Ishikawa (cell line): ENCODE measurements at regions not wholly inside any gene's neighbourhood (a gene's known extent, or its start where the extent isn't known, plus 50 kb on each side); places are given as distances from the start of the nearest gene placed in this dataset.

ENCODE experiments used
- CEBPB ChIP-seq: IDR thresholded peaks from 2 replicates; pipeline ENCODE4 v1.6.1; 2012
- CREB1 ChIP-seq: IDR thresholded peaks from 2 replicates; pipeline ENCODE4 v1.6.1; 2012; ENCODE audit warnings: low read depth
- EP300 ChIP-seq: IDR thresholded peaks from 2 replicates; pipeline ENCODE4 v1.6.1; 2012; ENCODE audit warnings: borderline replicate concordance
- FOXM1 ChIP-seq: IDR thresholded peaks from 2 replicates; pipeline ENCODE4 v1.6.1; 2012; ENCODE audit warnings: low read depth, borderline replicate concordance
- MAX ChIP-seq: IDR thresholded peaks from 2 replicates; pipeline ENCODE4 v1.6.1; 2012
- NFIC ChIP-seq: IDR thresholded peaks from 2 replicates; pipeline ENCODE4 v1.6.1; 2012
- RAD21 ChIP-seq: IDR thresholded peaks from 2 replicates; pipeline ENCODE4 v1.6.1; 2012; ENCODE audit warnings: low read depth
- REST ChIP-seq: IDR thresholded peaks from 2 replicates; pipeline ENCODE4 v1.6.1; 2012; ENCODE audit warnings: low read depth, mild to moderate bottlenecking
- TAF1 ChIP-seq: IDR thresholded peaks from 2 replicates; pipeline ENCODE4 v1.6.1; 2012; ENCODE audit warnings: low read depth, mild to moderate bottlenecking
- USF1 ChIP-seq: IDR thresholded peaks from 2 replicates; pipeline ENCODE4 v1.6.1; 2012
- YY1 ChIP-seq: IDR thresholded peaks from 2 replicates; pipeline ENCODE4 v1.6.1; 2012; ENCODE audit warnings: low read depth
- ZBTB7A ChIP-seq: IDR thresholded peaks from 2 replicates; pipeline ENCODE4 v1.6.1; 2012; ENCODE audit warnings: low read depth

GRCh38 chr9:10911373-10911772, 298.6 kb upstream of the PTPRD start:
- TF ChIP-seq TAF1 = no peak
- TF ChIP-seq FOXM1 = no peak
- no peak for TF ChIP-seq CREB1
- no peak for TF ChIP-seq MAX
- TF ChIP-seq ZBTB7A = no peak
- TF ChIP-seq USF1 = no peak
- TF ChIP-seq NFIC = no peak
- no peak for TF ChIP-seq REST
- TF ChIP-seq YY1 = no peak
- TF ChIP-seq EP300 = no peak
- no peak for TF ChIP-seq CEBPB
- no peak for TF ChIP-seq RAD21
